ENCODE measurements at regions not wholly inside any gene's neighbourhood (a gene's known extent, or its start where the extent isn't known, plus 50 kb on each side); places are given as distances from the start of the nearest gene placed in this dataset.
"Not testable (repeated sequence)": the region's sequence is repeated elsewhere in the genome, so short reads cannot be mapped to it uniquely, and the experiment has no call there.

- Histone ChIP-seq H3K27ac (no peak overlapping the region), H3K4me3 (no peak overlapping the region), H3K27me3 (no peaks in the 10 kb centered on the region), H3K9me3 (no peaks in the 10 kb centered on the region), H3K4me1 (no peaks in the 10 kb centered on the region), H3K36me3 (no peaks in the 10 kb centered on the region)
- TF ChIP-seq POLR2A (IDR thresholded peaks at IDR 0.05): no peak
- TF ChIP-seq CTCF (IDR thresholded peaks at IDR 0.05): no peak
- no peak for DNase-seq
These were observed 154.8 kb upstream of the WSCD1 start for GRCh38 chr17:5915337-5915736.

- TF ChIP-seq CTCF (IDR thresholded peaks at IDR 0.05): no peak
- no peak for TF ChIP-seq POLR2A (IDR thresholded peaks at IDR 0.05)
- Histone ChIP-seq H3K4me3 (no peak overlapping the region), H3K27ac (no peak overlapping the region), H3K27me3 (no peaks in the 10 kb centered on the region), H3K4me1 (no peaks in the 10 kb centered on the region), H3K9me3 (no peaks in the 10 kb centered on the region), H3K36me3 (no peaks in the 10 kb centered on the region)
- DNase-seq: no peak
These were observed 151.1 kb upstream of the WSCD1 start for GRCh38 chr17:5919089-5919488.

- Histone ChIP-seq H3K27me3 (no peaks in the 10 kb centered on the region), H3K36me3 (no peaks in the 10 kb centered on the region), H3K4me1 (no peaks in the 10 kb centered on the region), H3K4me3 (no peak overlapping the region), H3K9me3 (no peaks in the 10 kb centered on the region), H3K27ac (no peak overlapping the region)
- TF ChIP-seq CTCF (IDR thresholded peaks at IDR 0.05) (no peak), POLR2A (IDR thresholded peaks at IDR 0.05) (no peak)
- no peak for DNase-seq
These were observed 148.5 kb upstream of the WSCD1 start for GRCh38 chr17:5921512-5922282.

- no peak for DNase-seq
- no peak overlapping the region for H3K4me3 ChIP-seq
- no peaks in the 10 kb centered on the region for H3K9me3 ChIP-seq
- H3K36me3 ChIP-seq: no peaks in the 10 kb centered on the region
- no peak overlapping the region for H3K27ac ChIP-seq
- H3K4me1 ChIP-seq: no peaks in the 10 kb centered on the region
- TF ChIP-seq CTCF (IDR thresholded peaks at IDR 0.05) (no peak), POLR2A (IDR thresholded peaks at IDR 0.05) (no peak)
- no peaks in the 10 kb centered on the region for H3K27me3 ChIP-seq
These were observed 147.7 kb upstream of the WSCD1 start for GRCh38 chr17:5922476-5922875.

- TF ChIP-seq POLR2A (IDR thresholded peaks at IDR 0.05): no peak
- no peak for TF ChIP-seq CTCF (IDR thresholded peaks at IDR 0.05)
- Histone ChIP-seq H3K27ac (no peak overlapping the region), H3K4me1 (no peaks in the 10 kb centered on the region), H3K27me3 (no peaks in the 10 kb centered on the region), H3K36me3 (no peaks in the 10 kb centered on the region), H3K9me3 (no peaks in the 10 kb centered on the region), H3K4me3 (no peak overlapping the region)
- DNase-seq: no peak
These were observed 140.5 kb upstream of the WSCD1 start for GRCh38 chr17:5929721-5930120.

GRCh38 chr17:5930555-5930954 is 139.6 kb upstream of the WSCD1 start:
- not testable (repeated sequence) for DNase-seq, H3K27me3 ChIP-seq, H3K4me1 ChIP-seq

More at GRCh38 chr17:5930555-5930954, 139.6 kb upstream of the WSCD1 start:
- not testable (repeated sequence) for H3K27ac ChIP-seq, H3K4me3 ChIP-seq, H3K9me3 ChIP-seq, H3K36me3 ChIP-seq

Data from Peyer's patch (tissue), 4 donors.